HG02884 (cell line): ENCODE measurements at regions not wholly inside any gene's neighbourhood (a gene's known extent, or its start where the extent isn't known, plus 50 kb on each side); places are given as distances from the start of the nearest gene placed in this dataset.
"Not testable (repeated sequence)": the region's sequence is repeated elsewhere in the genome, so short reads cannot be mapped to it uniquely, and the experiment has no call there.

Experiments used
- ATAC-seq: cut with Tn5 transposase; IDR thresholded peaks from one replicate; pipeline ENCODE4 v1.9.1; 2021; ENCODE audit warnings: mild to moderate bottlenecking, moderate library complexity; ENCODE audit not compliant: unreplicated experiment

GRCh38 chr13:105764486-105764885 lies 771.0 kb downstream of the EFNB2 start:
- no peak for ATAC-seq

GRCh38 chr13:105763851-105764250 lies 771.6 kb downstream of the EFNB2 start:
- no peak for ATAC-seq

- ATAC-seq = no peak
Observed at GRCh38 chr13:105762096-105762495, 773.4 kb downstream of the EFNB2 start.

- no peak for ATAC-seq
Observed at GRCh38 chr13:105758918-105759860, 776.3 kb downstream of the EFNB2 start.

- no peak for ATAC-seq
Observed at GRCh38 chr13:105740739-105741138, 794.7 kb downstream of the EFNB2 start.

- no peak for ATAC-seq
Observed at GRCh38 chr13:105737688-105738087, 797.8 kb downstream of the EFNB2 start.

- ATAC-seq = no peak
Observed at GRCh38 chr13:105735281-105735680, 800.2 kb downstream of the EFNB2 start.

- no peak for ATAC-seq
Observed at GRCh38 chr13:105732806-105733529, 802.5 kb downstream of the EFNB2 start.

GRCh38 chr13:105725887-105726286 lies 809.6 kb downstream of the EFNB2 start:
- ATAC-seq = no peak

GRCh38 chr13:105721016-105721415 lies 814.4 kb downstream of the EFNB2 start:
- no peak for ATAC-seq

- no peak for ATAC-seq
Observed at GRCh38 chr13:105719859-105720258, 815.6 kb downstream of the EFNB2 start.

GRCh38 chr13:105709181-105709580 lies 826.3 kb downstream of the EFNB2 start:
- ATAC-seq = no peak

GRCh38 chr13:105703843-105704242 lies 831.6 kb downstream of the EFNB2 start:
- no peak for ATAC-seq

GRCh38 chr13:105702441-105702840 lies 833.0 kb downstream of the EFNB2 start:
- ATAC-seq = no peak

GRCh38 chr13:105692769-105693168 lies 842.7 kb downstream of the EFNB2 start:
- ATAC-seq = no peak

- ATAC-seq = no peak
Observed at GRCh38 chr13:105684216-105684615, 851.2 kb downstream of the EFNB2 start.

- ATAC-seq = no peak
Observed at GRCh38 chr13:105679838-105680237, 855.6 kb downstream of the EFNB2 start.

GRCh38 chr13:105678072-105678471 lies 857.4 kb downstream of the EFNB2 start:
- ATAC-seq = no peak

- no peak for ATAC-seq
Observed at GRCh38 chr13:105672881-105673280, 862.6 kb downstream of the EFNB2 start.

- not testable (repeated sequence) for ATAC-seq
Observed at GRCh38 chr13:105671131-105671530, 864.3 kb downstream of the EFNB2 start.

GRCh38 chr13:105670179-105670990 lies 865.1 kb downstream of the EFNB2 start:
- no peak for ATAC-seq
